HL-60 (cell line): ENCODE measurements at regions not wholly inside any gene's neighbourhood (a gene's known extent, or its start where the extent isn't known, plus 50 kb on each side); places are given as distances from the start of the nearest gene placed in this dataset.

Experiments
- CTCF ChIP-seq: IDR thresholded peaks from one replicate; pipeline ENCODE4 v1.5.1; 2011; ENCODE audit warnings: low read length, control low read depth, inconsistent platforms; ENCODE audit not compliant: insufficient read depth
- REST ChIP-seq: IDR thresholded peaks from 2 replicates; pipeline ENCODE4 v1.6.1; 2012; ENCODE audit warnings: low read depth; ENCODE audit not compliant: insufficient replicate concordance

GRCh38 chr7:68406480-68406879 lies 1191.8 kb upstream of the AUTS2 start:
- TF ChIP-seq CTCF: no peak
- no peak for TF ChIP-seq REST
